HepG2 (cell line): ENCODE measurements at regions not wholly inside any gene's neighbourhood (a gene's known extent, or its start where the extent isn't known, plus 50 kb on each side); places are given as distances from the start of the nearest gene placed in this dataset.

ENCODE experiments used
- ATAC-seq: fragments of 200-7000 bp; cut with Tn5 transposase; 3 replicates; pipeline ENCODE4 v1.9.1; 2020; ENCODE audit warnings: mild to moderate bottlenecking, moderate library complexity
- BruUV-seq: library from RNA; stranded (reverse); fragments of 400-500 nt; replicated peaks from 2 replicates; lab custom pipeline; 2021; lab: Mats Ljungman, UMichigan
- CTCF ChIA-PET: fragments of 300-600 bp; formaldehyde crosslinking; extraction: SDS; loops from one replicate; lab custom pipeline; 2021; ENCODE audit warnings: low total read pairs, inconsistent platforms, low intra/inter-chr PET ratio; lab: Yijun Ruan, JAX
- POLR2A ChIA-PET: fragments of 350-600 bp; sonication (Branson Sonifier 250); formaldehyde crosslinking; loops from one replicate; lab custom pipeline; 2020; ENCODE audit warnings: antibody characterized with exemption, inconsistent platforms; lab: Yijun Ruan, JAX
- DNase-seq: peaks from one replicate; pipeline ENCODE4 v3.0.0-alpha.2; 2015; ENCODE audit warnings: low spot score
- FAIRE-seq: peaks from 3 replicates; lab custom pipeline; 2011; peaks lifted over from hg19 to GRCh38; lab: Jason Lieb, UNC
- H2AFZ ChIP-seq: one replicate; pipeline ENCODE4 v1.6.1; 2011; ENCODE audit warnings: low read length, inconsistent platforms
- H3K27ac ChIP-seq: fragments of 300-600 bp; 3 replicates; pipeline ENCODE4 v1.8.0; 2011; ENCODE audit warnings: mixed run types, mild to moderate bottlenecking, mixed read lengths, low read length, inconsistent platforms; ENCODE audit not compliant: insufficient read depth; ENCODE audit errors: extremely low read length
- H3K27me3 ChIP-seq, 2 experiments: fragments of 200-600 bp in 1 of 2; 2 replicates in 1 of 2; 3 replicates in 1 of 2; pipeline versions ENCODE4 v1.6.0 to v1.8.0; 2011; ENCODE audit warnings: low read length in 2 of 2, mild to moderate bottlenecking in 2 of 2, moderate library complexity in 2 of 2, inconsistent platforms in 1 of 2; ENCODE audit not compliant: insufficient read depth in 2 of 2, control insufficient read depth in 1 of 2
- H3K36me3 ChIP-seq, 2 experiments: fragments of 200-600 bp in 1 of 2; replicated peaks in 1 of 2; 2 replicates in 1 of 2; 3 replicates in 1 of 2; pipeline versions ENCODE4 v1.5.1 to v1.8.0; 2011; ENCODE audit warnings: low read length in 2 of 2, inconsistent platforms in 1 of 2; ENCODE audit not compliant: insufficient read depth in 2 of 2, control insufficient read depth in 1 of 2
- H3K4me1 ChIP-seq: 2 replicates; pipeline ENCODE4 v1.5.1; 2012; ENCODE audit warnings: low read length, inconsistent platforms; ENCODE audit not compliant: insufficient read depth
- H3K4me2 ChIP-seq: 2 replicates; pipeline ENCODE4 v1.6.0; 2011; ENCODE audit warnings: low read depth, low read length, inconsistent platforms
- H3K4me3 ChIP-seq, 3 experiments: fragments of 200-600 bp in 1 of 3; sonication (generic), shearing (Covaris generic) in 1 of 3; replicated peaks in 1 of 3; 2 replicates each; pipeline ENCODE4 v1.5.1; 2011 to 2016; ENCODE audit warnings: low read length in 3 of 3, inconsistent platforms in 2 of 3, low read depth in 2 of 3, mild to moderate bottlenecking in 2 of 3, control low read depth in 1 of 3, mixed read lengths in 1 of 3; ENCODE audit not compliant: insufficient read depth in 1 of 3
- H3K79me2 ChIP-seq: one replicate; pipeline ENCODE4 v1.6.1; 2011; ENCODE audit warnings: low read length, inconsistent platforms; ENCODE audit not compliant: insufficient read depth
- H3K9ac ChIP-seq: 2 replicates; pipeline ENCODE4 v1.6.0; 2011; ENCODE audit warnings: mild to moderate bottlenecking, low read depth, low read length, inconsistent platforms; ENCODE audit not compliant: insufficient read depth
- H3K9me3 ChIP-seq: 2 replicates; pipeline ENCODE4 v1.5.1; 2012; ENCODE audit warnings: mild to moderate bottlenecking, low read length
- H4K20me1 ChIP-seq: 2 replicates; pipeline ENCODE4 v1.6.0; 2011; ENCODE audit warnings: inconsistent platforms, mild to moderate bottlenecking, low read length, moderate library complexity; ENCODE audit not compliant: insufficient read depth
- CBFB ChIP-seq: sonication (generic); formaldehyde crosslinking; IDR thresholded peaks from 2 replicates; pipeline ENCODE4 v1.4.0; 2020; ENCODE audit warnings: missing genetic modification reagents
- DNMT1 ChIP-seq: sonication (generic); formaldehyde crosslinking; IDR thresholded peaks from 2 replicates; pipeline ENCODE4 v1.5.1; 2020; ENCODE audit warnings: mild to moderate bottlenecking, missing genetic modification reagents
- HNF4G ChIP-seq, 2 experiments: sonication (generic) in 1 of 2; formaldehyde crosslinking in 1 of 2; IDR thresholded peaks; 2 replicates each; pipeline versions ENCODE4 v1.4.0 to v1.6.1; 2011 to 2020; ENCODE audit warnings: borderline replicate concordance in 2 of 2, low read depth in 2 of 2, mild to moderate bottlenecking in 2 of 2, low read length in 1 of 2, missing genetic modification reagents in 1 of 2, moderate library complexity in 1 of 2
- MXD4 ChIP-seq: IDR thresholded peaks from 2 replicates; pipeline ENCODE4 v1.6.1; 2016; ENCODE audit warnings: mild to moderate bottlenecking, missing biosample characterization, missing genetic modification reagents
- NFIC ChIP-seq: IDR thresholded peaks from 2 replicates; pipeline ENCODE4 v1.6.1; 2012; ENCODE audit warnings: mild to moderate bottlenecking, low read length, inconsistent platforms
- POLR2AphosphoS5 ChIP-seq: IDR thresholded peaks from 2 replicates; pipeline ENCODE4 v1.6.1; 2012; ENCODE audit warnings: low read depth, low read length
- THAP11 ChIP-seq: IDR thresholded peaks from 2 replicates; pipeline ENCODE4 v1.6.1; 2016; ENCODE audit warnings: missing biosample characterization, missing genetic modification reagents
- ZNF552 ChIP-seq: sonication (generic); formaldehyde crosslinking; IDR thresholded peaks from 2 replicates; pipeline ENCODE4 v1.9.0; 2022; ENCODE audit warnings: missing genetic modification reagents, mild to moderate bottlenecking, borderline replicate concordance
- WGBS: methylation state at CpG from one replicate; pipeline ENCODE4 v1.1.6; 2017; ENCODE audit warnings: low lambda C conversion rate; 5-methylcytosine and 5-hydroxymethylcytosine counted together
- in situ Hi-C: cut with HindIII; loops from 2 replicates; pipeline ENCODE4 v1.10.0; 2017; ENCODE audit warnings: low pct_unique_long_range_greater_than_20kb; ENCODE audit not compliant: extremely low pct_ligation_motif_present
- intact Hi-C: fragments of 100-400 bp; cut with micrococcal nuclease; formaldehyde crosslinking; loops from one replicate; pipeline ENCODE4 v1.10.0; 2022; ENCODE audit not compliant: unreplicated experiment
- TF ChIP-seq, protein P1 (sequence below): sonication (generic); formaldehyde crosslinking; IDR thresholded peaks from 2 replicates; pipeline ENCODE4 v1.4.0; 2020; ENCODE audit warnings: low read depth, missing genetic modification reagents
- TF ChIP-seq, protein P2 (sequence below): sonication (generic); formaldehyde crosslinking; conservative IDR thresholded peaks from 2 replicates; pipeline ENCODE4 v1.4.0; 2020; ENCODE audit warnings: missing genetic modification reagents
- TF ChIP-seq, protein P3 (sequence below): sonication (generic); formaldehyde crosslinking; IDR thresholded peaks from 2 replicates; pipeline ENCODE4 v1.4.0; 2020; ENCODE audit warnings: missing genetic modification reagents

DNA sequence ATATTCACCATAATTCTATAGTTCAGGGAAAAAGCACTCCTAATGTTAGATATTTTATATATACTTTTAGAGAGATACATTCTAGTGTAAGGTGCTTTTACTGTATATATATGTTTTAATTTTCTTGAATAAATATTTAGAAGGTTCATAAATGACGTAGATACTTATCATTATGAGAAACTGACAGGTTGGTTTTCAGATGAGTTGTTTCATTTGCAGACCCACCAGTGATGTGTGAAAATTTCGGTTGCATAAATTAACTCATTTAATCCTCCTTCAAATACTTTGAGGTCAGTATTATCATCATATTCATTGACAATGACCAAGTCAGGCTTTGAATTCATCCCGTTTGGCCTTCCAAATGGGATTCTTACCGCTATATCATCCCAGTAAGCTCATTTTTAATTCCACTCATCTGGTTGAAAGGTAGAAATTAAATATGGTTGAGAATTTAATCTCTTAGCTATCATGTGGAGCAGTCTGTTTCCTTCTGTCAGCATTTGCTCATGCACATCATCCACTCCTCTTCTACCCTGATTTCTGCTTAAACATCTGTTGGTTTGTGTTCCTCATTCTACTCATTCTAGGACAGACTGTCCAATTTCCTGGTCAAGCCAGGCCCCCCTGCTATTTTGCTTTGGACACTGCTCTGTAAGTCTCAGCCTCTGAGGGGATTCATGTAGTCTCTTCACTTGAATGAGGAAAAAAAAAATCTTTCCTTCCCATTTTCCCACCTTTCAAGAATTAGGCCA, 1156.6 kb downstream of the PLA2G4A start:
- ATAC-seq (no peak), DNase-seq (no peak), FAIRE-seq (no peak)
- H3K4me3 ChIP-seq: no peak overlapping the region
- WGBS: 2% methylated on average over 4 of the region's 4 CpGs
- H2AFZ ChIP-seq: no peak overlapping the region
- H3K9me3 ChIP-seq: no peaks in the 10 kb centered on the region
- BruUV-seq: no TSS peak
- H4K20me1 ChIP-seq: no peaks in the 10 kb centered on the region
- H3K27me3 ChIP-seq: no peaks in the 10 kb centered on the region
- no peak overlapping the region for H3K9ac ChIP-seq
- intact Hi-C loops (no loop called here), in situ Hi-C loops (no loop called here)
- no peak overlapping the region for H3K4me2 ChIP-seq
- no peak overlapping the region for H3K27ac ChIP-seq
- ChIA-PET POLR2A (no interaction called here), CTCF (no interaction called here)
- H3K36me3 ChIP-seq: no peaks in the 10 kb centered on the region
- no peaks in the 10 kb centered on the region for H3K4me1 ChIP-seq
- no peaks in the 10 kb centered on the region for H3K79me2 ChIP-seq
- TF ChIP-seq, protein P1, sequence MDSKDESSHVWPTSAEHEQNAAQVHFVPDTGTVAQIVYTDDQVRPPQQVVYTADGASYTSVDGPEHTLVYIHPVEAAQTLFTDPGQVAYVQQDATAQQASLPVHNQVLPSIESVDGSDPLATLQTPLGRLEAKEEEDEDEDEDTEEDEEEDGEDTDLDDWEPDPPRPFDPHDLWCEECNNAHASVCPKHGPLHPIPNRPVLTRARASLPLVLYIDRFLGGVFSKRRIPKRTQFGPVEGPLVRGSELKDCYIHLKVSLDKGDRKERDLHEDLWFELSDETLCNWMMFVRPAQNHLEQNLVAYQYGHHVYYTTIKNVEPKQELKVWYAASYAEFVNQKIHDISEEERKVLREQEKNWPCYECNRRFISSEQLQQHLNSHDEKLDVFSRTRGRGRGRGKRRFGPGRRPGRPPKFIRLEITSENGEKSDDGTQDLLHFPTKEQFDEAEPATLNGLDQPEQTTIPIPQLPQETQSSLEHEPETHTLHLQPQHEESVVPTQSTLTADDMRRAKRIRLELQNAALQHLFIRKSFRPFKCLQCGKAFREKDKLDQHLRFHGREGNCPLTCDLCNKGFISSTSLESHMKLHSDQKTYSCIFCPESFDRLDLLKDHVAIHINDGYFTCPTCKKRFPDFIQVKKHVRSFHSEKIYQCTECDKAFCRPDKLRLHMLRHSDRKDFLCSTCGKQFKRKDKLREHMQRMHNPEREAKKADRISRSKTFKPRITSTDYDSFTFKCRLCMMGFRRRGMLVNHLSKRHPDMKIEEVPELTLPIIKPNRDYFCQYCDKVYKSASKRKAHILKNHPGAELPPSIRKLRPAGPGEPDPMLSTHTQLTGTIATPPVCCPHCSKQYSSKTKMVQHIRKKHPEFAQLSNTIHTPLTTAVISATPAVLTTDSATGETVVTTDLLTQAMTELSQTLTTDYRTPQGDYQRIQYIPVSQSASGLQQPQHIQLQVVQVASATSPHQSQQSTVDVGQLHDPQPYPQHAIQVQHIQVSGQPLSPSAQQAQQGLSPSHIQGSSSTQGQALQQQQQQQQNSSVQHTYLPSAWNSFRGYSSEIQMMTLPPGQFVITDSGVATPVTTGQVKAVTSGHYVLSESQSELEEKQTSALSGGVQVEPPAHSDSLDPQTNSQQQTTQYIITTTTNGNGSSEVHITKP: no peak
- TF ChIP-seq HNF4G (IDR thresholded peaks at IDR 0.05; ENCODE audit: borderline replicate concordance, low read depth, low read length) (no peak), HNF4G (CRISPR knock-in tag; IDR thresholded peaks at IDR 0.05; ENCODE audit: borderline replicate concordance, low read depth) (no peak), ZNF552 (CRISPR knock-in tag) (no peak), THAP11 (CRISPR knock-in tag) (no peak), POLR2AphosphoS5 (no peak), MXD4 (no peak), CBFB (CRISPR knock-in tag) (no peak), NFIC (no peak), DNMT1 (CRISPR knock-in tag) (no peak)
- TF ChIP-seq, protein P2, sequence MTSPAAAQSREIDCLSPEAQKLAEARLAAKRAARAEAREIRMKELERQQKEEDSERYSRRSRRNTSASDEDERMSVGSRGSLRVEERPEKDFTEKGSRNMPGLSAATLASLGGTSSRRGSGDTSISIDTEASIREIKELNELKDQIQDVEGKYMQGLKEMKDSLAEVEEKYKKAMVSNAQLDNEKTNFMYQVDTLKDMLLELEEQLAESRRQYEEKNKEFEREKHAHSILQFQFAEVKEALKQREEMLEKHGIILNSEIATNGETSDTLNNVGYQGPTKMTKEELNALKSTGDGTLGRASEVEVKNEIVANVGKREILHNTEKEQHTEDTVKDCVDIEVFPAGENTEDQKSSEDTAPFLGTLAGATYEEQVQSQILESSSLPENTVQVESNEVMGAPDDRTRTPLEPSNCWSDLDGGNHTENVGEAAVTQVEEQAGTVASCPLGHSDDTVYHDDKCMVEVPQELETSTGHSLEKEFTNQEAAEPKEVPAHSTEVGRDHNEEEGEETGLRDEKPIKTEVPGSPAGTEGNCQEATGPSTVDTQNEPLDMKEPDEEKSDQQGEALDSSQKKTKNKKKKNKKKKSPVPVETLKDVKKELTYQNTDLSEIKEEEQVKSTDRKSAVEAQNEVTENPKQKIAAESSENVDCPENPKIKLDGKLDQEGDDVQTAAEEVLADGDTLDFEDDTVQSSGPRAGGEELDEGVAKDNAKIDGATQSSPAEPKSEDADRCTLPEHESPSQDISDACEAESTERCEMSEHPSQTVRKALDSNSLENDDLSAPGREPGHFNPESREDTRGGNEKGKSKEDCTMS (CRISPR knock-in tag): no peak
- TF ChIP-seq, protein P3, sequence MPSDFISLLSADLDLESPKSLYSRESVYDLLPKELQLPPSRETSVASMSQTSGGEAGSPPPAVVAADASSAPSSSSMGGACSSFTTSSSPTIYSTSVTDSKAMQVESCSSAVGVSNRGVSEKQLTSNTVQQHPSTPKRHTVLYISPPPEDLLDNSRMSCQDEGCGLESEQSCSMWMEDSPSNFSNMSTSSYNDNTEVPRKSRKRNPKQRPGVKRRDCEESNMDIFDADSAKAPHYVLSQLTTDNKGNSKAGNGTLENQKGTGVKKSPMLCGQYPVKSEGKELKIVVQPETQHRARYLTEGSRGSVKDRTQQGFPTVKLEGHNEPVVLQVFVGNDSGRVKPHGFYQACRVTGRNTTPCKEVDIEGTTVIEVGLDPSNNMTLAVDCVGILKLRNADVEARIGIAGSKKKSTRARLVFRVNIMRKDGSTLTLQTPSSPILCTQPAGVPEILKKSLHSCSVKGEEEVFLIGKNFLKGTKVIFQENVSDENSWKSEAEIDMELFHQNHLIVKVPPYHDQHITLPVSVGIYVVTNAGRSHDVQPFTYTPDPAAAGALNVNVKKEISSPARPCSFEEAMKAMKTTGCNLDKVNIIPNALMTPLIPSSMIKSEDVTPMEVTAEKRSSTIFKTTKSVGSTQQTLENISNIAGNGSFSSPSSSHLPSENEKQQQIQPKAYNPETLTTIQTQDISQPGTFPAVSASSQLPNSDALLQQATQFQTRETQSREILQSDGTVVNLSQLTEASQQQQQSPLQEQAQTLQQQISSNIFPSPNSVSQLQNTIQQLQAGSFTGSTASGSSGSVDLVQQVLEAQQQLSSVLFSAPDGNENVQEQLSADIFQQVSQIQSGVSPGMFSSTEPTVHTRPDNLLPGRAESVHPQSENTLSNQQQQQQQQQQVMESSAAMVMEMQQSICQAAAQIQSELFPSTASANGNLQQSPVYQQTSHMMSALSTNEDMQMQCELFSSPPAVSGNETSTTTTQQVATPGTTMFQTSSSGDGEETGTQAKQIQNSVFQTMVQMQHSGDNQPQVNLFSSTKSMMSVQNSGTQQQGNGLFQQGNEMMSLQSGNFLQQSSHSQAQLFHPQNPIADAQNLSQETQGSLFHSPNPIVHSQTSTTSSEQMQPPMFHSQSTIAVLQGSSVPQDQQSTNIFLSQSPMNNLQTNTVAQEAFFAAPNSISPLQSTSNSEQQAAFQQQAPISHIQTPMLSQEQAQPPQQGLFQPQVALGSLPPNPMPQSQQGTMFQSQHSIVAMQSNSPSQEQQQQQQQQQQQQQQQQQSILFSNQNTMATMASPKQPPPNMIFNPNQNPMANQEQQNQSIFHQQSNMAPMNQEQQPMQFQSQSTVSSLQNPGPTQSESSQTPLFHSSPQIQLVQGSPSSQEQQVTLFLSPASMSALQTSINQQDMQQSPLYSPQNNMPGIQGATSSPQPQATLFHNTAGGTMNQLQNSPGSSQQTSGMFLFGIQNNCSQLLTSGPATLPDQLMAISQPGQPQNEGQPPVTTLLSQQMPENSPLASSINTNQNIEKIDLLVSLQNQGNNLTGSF (CRISPR knock-in tag): no peak
